DMS 273 (cell line): ENCODE measurements at regions not wholly inside any gene's neighbourhood (a gene's known extent, or its start where the extent isn't known, plus 50 kb on each side); places are given as distances from the start of the nearest gene placed in this dataset.

ENCODE experiments used
- DNase-seq: peaks from one replicate; lab custom pipeline; 2025; ENCODE audit not compliant: unreplicated experiment; lab: John Stamatoyannopoulos, UW

DNA sequence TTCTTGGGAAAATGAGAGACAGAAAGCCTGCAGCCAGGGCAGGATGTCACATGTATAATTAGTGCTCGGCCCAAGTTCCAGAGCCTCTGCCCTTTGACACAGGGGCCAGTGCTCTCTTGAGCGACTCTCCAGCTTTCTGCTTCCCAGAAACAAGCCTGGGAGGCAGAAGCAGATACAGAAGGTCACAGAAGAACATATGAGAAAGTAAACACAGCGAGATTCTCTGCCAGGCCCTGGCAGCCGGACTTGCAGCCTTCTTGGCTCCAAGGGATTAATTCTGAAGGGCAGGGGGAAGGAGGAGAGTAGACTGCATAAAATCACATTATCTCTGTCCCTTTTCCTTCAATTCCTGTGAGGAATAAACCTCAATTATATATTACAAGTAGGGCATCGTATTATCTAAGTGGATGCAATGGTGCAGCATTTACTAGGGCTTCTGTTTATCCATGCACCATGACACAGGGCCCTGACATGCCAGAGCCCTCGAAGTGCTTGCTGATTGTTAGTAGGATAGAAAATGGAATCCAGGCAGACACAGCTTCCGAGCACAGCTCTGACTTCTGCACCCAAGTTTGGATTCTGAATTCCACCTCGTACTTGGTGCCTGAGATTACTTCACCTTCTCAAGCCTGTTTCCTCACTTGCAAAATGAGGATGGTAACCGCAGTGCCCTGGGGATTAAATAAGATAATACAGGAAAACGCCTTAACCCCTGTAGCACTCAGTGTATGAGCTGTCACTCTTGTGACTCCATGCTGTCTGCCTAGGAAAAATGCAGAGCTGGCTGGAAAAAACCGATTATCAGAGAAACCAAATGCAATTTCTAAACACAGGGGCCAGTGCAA lies 536.5 kb downstream of the TNS3 start:
- DNase-seq = no peak

DNA sequence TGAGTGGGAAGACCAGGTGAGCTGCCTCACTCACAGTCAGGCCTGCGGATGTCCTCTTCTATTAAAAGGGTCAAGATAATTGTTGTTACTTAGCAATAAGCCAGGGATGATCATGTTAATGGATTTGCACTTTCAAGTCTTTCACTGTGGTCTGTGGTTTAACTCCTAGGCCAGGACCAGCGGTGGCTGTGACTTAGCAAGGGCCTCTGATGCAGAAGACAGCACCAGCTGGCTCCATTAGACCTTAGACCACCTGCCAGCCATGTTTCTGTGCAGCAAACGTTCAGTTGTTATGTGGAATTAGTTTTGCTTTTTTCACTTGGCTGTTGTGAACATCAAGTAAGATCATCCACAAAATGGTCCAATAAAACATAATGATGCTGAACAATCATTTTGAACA lies 537.3 kb downstream of the TNS3 start:
- peak; percentile 13 for DNase-seq

DNA sequence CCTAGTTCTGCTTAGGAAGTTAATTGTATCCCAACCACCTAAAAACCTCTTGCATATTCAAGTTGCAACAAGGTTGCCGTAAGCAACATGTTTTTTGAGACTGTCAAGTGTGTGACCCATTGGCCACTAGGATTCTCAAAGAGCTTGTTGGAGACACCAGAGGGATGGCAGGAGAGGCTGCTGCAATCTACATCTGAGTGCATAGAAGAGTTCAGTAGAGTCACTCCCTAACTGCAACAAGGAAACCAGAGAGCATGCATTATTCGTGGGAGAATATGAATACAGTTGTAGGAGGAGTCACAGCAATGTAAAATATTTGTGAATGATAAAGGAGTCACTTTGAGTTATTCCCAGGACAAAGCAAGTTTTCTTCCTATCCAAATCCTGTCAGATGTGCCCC lies 538.6 kb downstream of the TNS3 start:
- DNase-seq = no peak

DNA sequence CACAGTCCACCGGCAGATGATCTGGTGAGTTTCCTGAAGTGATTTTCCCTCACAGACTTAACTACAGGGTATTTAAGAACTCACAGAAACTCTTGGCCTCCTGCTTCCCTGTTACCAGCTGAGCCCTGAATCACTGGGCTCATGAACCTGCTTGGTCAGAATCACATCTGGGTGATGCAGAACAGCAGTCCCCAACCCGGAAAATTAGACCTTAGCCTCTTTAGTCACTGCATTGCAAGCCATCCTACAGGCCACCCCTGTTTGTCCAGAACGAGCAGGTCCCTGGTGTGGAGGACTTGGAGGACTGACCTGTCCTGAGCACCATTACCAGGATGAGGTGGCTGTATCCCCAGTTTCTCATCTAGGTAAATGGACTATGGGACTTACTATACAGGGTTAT lies 539.2 kb downstream of the TNS3 start:
- no peak for DNase-seq

DNA sequence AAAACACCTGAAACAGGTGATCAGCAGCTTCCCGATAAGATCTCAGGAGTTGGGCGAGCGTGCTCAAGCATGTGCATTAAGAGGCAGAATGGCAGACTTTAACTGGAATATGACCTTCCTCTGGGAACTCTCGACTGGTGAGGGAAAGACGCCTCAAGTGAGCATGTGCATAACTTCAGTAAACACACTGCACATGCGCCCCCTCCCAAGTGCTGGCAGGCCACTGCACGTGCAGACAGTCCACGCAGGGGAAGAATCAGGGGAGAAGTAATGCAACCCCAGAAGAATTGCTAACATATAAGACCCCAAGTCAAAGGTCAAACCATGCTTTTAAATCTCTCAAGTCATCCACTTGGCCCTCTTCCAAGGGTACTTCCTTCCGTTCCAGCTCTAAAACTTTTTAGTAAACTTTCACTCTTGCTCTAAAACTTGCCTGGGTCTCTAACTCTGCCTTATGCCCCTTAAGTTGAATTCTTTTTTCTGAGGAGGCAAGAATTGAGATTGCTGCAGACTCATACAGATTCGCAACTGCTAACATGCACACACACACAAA lies 541.0 kb downstream of the TNS3 start:
- DNase-seq = no peak

DNA sequence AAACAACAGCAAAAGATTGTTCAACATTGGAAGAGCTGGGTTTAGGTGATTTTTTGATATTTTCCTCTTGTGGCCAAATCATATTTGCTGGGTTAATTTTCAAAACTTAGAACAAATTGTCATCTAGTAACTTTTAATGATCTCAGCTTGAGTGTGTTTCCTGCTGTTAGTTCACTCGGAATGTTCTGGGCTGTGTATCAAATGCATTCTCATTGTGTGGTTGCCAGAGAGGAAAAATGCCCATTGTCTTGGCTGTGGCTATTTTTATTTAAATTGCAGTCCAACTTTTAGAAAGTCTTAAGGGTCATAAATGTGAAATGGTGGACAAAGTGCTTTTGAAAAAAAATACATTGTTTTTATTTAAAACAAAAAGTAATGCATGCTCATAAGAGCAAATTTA lies 542.0 kb downstream of the TNS3 start:
- DNase-seq = no peak

DNA sequence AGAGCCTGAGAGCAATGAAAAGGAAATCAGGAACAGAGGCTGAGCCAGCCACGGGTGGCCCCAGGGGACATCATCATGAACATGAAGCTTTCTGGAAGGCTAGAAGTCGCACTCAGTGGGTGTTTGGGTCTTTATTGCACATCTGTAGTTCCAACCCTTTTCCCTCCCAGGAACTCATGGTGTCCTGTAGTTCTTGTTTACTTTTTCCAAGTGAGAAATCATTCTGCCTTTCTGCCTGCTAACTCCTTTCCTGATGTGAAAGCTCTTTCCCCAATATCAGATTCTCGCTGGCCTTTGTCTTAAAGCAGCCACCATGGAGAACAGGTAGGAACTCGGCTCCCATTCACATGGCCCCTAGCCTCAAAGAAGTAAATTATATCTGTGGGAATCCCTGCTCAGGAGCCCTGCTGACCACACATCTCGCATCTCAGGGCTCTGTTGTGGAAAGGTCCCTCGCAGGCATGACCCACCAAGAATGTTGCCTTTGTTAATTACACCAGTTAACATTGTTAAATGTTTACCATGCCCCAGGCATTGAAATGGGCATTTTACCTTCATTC lies 542.7 kb downstream of the TNS3 start:
- no peak for DNase-seq

DNA sequence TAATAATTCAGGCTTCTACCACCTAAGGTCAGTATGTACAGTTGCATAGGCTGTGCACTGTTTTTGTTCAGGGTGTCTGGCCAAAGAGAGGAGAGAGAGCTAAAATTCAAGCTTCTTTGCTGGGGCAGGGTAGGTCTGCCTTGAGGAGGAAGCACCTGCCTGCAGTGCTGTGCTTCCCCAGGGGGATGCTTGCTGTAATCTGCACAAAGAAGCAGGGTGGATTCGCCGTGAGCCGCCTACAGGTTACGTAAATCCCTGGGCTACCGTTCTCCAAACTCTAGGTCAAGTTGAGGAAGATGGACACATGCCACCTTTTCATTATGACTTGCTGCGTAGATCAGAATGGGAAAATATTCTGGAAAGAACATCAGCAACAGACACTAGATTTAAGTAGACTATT lies 543.3 kb downstream of the TNS3 start:
- no peak for DNase-seq

DNA sequence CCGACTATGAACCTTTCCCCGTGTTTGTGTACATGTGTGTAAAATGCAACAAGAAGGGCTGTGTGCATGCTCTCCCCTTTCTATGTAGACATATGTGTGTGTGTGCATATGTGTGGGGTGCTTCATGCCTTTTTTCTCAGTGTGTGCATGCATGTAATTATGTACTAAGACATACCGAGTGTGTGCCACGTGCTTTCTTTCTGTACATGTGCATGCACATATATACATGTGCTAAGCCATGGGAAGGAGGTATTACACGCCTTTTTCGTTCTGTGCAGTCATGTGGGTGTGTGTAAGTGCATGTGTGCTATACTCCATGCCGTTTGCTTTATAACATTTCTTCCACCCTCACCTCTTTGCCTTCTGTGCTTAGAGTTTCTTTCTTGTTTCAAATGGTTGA lies 544.3 kb downstream of the TNS3 start:
- no peak for DNase-seq

DNA sequence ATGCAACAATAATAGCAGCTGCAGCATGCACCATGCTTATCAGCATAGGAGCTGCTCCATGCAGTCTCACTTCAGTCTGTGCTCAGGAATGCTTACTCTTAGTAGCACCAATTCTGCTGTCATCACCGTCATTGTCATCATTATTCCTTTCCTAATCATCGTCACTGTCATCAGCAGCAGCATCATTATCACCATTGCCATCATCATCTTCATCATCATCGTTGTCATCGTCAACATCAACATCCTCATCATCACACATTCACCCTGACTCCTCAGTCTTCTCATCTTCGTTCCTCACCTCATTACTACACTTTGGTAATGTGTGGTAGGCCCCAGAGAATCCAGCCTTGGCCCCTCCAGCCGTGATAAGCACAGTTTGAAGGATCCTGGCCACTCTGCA lies 545.0 kb downstream of the TNS3 start:
- DNase-seq = no peak

DNA sequence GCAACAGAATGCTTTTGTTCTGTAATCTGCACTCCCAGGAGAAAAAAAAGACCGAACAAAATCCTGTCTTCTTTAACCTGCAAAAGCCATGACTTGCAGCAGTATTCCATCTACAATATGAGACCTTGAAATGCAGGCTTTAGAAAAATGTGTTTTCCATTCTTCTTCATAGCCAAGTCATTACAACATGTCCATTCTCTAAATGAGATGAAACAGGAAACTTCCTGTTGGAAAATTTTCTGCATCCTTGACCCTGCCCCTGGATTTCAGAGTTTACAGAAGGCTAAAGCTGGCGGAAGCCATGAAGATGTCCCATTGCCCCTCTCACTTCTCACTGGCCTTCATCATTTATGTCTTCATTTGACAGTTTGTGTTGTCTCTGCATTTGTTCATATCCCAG lies 546.4 kb downstream of the TNS3 start:
- DNase-seq = no peak

DNA sequence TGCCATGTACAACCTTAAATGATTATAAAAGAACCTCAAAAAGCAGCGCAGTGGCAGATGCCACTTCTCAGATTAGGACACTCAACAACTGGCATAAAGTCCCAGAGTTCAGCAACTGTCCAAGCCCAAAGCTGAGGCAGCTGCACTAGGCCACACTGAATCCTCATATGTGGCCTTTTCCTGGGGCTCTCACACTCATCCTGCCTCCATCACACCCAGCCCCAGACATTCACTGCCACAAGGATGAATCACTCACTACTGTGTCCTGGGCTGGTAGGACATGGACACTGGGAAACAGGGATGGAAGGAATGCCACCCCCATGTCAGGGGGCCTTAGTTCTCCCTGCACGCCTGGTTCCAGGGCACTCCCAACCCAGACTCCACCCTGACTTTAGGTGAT lies 547.7 kb downstream of the TNS3 start:
- no peak for DNase-seq

DNA sequence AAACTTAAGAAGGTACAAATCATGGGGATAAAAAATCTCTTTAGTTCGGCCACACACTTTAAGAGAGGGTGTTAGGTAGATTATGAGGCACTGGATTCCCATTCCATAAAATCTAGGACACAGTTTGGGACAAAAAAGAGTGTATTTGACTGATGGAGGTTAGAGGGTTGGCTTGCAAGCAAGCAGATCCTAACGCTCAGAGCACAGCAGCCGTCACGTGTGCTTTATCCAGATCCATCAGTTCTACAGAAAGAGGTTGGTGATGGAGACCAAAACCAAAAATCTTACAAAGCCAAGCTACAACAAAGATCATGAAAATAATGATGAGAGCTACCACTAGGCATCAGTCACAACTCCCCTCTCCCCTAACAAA lies 549.4 kb downstream of the TNS3 start:
- no peak for DNase-seq

DNA sequence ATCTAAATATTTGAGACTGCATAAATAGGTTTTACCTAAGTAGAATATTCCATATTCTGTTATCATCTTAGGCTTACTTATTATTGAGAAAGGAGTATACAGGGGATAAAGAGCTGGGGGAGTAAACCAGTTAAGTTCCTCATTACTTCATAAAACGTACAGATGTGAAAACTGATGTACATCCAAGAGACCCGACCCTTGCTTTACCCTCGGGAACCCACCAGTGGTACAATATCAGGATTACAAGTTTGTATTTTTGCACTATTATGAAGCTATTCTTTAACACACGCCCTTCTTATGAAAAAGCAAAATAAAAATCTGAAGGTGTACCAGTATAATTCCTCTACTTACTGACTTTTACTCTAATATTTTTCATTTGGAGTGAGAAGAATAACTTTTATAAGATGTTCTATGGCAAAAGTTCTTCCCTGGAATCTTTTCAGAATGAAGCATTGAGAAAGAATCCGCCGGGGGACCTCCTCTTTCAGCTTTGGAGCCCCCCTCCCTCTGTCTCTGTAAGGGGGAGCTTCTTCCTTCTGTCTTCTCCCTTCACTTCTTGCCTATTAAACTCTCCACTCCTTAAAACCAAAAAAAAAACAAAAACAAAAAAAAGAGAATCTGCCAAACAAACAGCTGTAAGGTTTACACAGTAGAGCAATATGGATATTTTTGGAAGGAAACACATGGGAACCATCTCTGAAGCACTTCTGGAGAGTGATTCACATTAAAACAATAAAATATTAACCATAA lies 550.0 kb downstream of the TNS3 start:
- DNase-seq = no peak

DNA sequence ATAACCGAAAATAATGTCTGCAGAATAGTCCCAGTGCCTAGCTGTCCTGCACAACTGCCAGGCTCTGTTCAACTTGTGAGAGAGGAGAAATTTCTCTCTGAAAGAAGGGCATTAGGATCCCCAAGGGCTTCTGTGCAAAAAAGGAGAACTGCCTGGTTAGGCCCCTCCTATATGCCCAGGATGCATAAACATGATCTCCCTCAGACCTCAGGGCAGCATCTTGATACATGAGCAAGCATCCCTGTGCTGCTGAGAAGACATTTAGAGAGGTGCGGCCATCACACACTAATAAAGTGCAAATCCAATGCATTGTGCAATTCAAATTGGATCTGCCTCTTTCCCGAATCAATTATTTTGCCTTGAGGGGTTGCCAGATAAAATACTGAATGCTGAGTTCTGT lies 553.6 kb downstream of the TNS3 start:
- no peak for DNase-seq

DNA sequence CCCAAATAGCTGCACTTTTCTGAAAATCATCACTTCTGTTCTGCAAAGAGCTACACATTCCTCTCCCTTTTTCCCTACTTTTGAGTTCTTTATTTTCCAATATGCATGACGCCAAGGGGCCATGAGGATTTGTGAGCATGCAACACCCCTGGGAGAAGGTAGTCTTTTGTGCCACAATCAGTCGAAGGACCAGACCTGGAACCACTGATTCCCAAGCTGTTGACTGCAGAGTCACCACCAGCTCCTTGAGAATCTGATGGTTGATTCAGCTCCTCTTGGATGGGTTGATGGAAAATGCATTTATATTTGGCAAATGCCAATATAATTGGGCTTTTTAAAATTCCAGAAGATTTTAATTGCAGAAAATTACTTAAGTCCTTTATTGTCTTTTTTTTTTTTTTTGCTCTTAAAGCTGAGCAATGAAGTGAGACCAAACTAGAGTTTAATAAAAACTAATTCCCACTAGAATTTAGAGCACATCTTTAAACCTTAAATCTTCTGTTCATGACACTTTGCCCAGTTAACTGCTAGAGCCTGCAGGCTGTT lies 554.1 kb downstream of the TNS3 start:
- no peak for DNase-seq

DNA sequence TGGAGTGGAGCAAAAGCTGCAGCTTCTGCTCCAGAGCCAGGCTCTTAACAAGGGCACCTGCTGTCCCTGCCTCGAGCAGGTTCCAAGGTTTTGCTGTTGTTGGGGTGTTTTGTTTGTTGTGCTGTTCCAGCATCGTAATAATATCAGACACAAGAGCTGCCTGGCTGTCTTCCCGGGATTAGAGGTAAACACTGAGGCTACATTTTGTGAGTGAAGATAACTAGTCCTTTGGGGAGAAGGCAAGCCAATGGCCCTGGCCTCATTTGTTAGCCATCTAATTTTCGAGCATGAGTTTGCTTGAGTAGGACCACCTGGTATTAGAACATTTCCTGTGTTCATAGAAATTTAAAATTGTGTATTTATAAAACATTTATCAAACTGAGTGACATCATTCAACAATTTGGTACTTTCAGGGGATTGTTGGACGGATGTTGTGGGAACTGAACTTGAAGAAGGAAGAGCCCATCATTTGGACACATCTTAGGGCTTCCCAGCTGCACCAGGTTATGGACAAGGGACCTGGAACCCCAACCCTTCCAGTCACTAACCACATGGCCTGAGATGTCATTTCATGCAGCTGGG lies 555.0 kb downstream of the TNS3 start:
- no peak for DNase-seq

DNA sequence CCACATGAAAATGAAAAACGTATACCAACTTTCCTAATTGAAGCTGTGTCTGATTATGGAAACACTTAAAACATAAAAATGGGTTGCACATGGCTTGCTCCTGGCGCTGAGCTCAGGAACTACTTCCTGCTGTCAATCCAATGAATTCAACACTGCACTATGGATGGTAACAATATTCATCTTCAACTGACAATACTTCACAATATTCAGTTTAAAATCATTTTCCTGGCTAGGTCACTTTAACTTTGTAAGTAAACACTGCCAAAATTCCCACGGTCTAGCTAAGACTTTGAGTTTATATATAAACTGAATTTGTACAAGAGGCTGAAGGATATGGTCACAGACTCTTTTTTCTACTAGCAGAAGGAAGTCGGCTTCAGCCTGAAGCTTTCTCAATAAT lies 556.9 kb downstream of the TNS3 start:
- no peak for DNase-seq

DNA sequence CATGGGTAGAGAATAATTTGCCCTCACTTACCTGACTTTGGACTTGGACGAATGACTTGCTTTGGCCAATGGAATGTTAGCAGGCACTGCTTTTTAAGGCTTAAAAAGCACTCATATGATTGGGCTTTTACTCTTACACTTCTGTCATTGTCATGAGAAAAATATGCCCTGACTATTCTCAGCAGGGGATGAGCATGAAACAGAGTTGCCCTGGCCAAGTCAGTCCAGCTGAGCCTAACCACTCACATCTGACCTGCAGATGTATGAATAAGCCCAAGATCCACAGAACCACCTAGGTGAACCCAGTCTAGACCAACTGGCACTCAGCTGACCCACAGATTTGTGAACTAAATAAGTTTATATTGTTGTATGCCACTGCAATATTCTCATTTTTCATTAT lies 573.5 kb downstream of the TNS3 start:
- no peak for DNase-seq

DNA sequence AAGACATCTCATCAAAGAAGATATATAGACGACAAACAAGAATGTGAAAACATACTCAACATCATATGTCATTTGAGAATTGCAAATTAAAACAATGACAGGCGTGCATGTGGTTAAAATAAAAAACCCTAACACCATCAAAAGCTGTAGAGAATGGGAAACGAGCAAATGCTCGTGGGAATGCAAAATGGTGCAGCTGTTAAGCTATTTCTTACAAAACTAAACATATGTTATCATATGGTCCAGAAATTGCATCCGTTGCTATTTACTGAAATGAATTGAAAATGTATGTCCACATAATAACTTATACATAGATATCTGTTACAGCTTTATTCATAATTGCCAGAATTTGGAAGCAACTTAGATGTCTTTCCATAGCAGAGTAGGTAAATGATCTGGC lies 574.4 kb downstream of the TNS3 start:
- no peak for DNase-seq

DNA sequence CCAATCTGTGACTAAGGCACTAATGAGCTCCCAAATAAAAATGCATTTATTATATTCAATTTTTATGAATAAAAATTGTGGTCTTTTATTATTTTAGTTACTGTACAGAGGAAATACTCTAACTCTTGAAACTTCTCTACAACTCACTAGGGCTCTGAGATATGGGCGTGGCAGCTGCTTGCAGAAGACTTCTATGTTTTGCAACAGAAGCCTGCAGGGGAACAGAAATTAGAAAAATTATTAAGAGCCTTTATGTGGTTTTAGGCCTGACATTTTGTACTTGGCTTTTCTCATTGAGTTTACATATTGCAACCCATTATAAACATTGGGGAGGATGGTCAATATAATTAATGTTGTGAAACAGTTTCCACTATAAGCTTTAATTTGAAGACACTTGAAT lies 581.4 kb downstream of the TNS3 start:
- no peak for DNase-seq
